ENCODE measurements at regions not wholly inside any gene's neighbourhood (a gene's known extent, or its start where the extent isn't known, plus 50 kb on each side); places are given as distances from the start of the nearest gene placed in this dataset.

DNA sequence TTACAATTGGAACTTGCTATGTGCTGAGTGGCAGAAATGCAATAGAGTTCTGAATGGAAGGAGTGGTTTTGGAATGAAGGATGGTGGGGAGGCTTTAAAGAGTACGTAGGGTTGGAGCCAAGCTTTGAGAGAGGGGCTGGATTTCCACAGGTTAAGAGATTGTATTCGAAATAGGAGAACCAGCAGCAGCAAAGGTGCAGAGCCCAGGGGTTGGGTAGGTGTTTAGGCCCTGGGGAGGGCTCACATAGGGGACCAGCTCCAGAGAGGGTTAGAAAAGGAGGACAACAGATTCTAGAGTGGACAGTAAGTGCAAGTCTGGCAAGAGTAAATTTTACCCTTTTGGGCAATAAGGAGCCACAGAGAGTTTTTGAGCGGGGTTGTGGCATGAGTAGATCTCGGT, 297.2 kb downstream of the RPS24 start:
- no peaks in the 10 kb centered on the region for H3K9me3 ChIP-seq
- H3K36me3 ChIP-seq = no peaks in the 10 kb centered on the region
- no peak for DNase-seq (ENCODE audit: low spot score in 2 of 2)
- H3K4me3 ChIP-seq = no peak overlapping the region
- 94% methylated on average over 4 of the region's 4 CpGs for WGBS
- peaks cover 9% of the 10 kb centered on the region for H3K4me1 ChIP-seq
- TF ChIP-seq EP300 (IDR thresholded peaks at IDR 0.05) (no peak), POLR2A (IDR thresholded peaks at IDR 0.05) (no peak), POLR2AphosphoS5 (IDR thresholded peaks at IDR 0.05) (no peak)
- TF ChIP-seq, protein P1, sequence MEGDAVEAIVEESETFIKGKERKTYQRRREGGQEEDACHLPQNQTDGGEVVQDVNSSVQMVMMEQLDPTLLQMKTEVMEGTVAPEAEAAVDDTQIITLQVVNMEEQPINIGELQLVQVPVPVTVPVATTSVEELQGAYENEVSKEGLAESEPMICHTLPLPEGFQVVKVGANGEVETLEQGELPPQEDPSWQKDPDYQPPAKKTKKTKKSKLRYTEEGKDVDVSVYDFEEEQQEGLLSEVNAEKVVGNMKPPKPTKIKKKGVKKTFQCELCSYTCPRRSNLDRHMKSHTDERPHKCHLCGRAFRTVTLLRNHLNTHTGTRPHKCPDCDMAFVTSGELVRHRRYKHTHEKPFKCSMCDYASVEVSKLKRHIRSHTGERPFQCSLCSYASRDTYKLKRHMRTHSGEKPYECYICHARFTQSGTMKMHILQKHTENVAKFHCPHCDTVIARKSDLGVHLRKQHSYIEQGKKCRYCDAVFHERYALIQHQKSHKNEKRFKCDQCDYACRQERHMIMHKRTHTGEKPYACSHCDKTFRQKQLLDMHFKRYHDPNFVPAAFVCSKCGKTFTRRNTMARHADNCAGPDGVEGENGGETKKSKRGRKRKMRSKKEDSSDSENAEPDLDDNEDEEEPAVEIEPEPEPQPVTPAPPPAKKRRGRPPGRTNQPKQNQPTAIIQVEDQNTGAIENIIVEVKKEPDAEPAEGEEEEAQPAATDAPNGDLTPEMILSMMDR (IDR thresholded peaks at IDR 0.05) = no peak
- no peaks in the 10 kb centered on the region for H3K27me3 ChIP-seq
- H3K27ac ChIP-seq = peak overlapping the region; percentile 74

DNA sequence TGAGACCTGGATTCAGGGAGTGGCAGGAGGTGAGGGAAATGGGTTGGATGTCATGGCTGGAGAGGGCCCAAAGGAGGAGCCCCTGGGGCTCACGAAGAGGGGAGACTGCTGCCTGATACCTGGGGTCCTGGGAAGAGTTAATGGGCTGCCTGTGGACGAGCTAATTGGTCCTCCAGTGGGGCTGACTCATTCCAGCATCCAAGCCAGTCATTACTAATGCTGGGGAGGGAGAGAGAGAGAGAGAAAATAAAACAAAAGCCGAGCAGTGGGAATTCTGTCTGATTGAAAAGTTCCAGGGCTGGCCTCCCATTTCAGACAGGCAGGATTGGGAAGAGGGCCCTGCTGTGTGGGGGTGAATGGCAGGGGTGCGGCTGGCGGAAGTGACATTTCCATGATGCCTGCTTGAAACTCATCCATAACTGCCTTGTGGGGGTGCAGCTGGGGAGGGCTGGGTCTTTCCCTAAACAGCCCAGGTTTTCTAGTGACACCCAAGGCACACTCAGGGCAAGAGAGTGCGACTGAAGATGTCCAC, 297.8 kb downstream of the RPS24 start:
- no peak for DNase-seq (ENCODE audit: low spot score in 2 of 2)
- Histone ChIP-seq H3K27ac (peak overlapping the region; percentile 74), H3K27me3 (no peaks in the 10 kb centered on the region), H3K36me3 (no peaks in the 10 kb centered on the region), H3K9me3 (no peaks in the 10 kb centered on the region), H3K4me3 (no peak overlapping the region), H3K4me1 (peaks cover 9% of the 10 kb centered on the region)
- 48% methylated on average over 6 of the region's 6 CpGs for WGBS
- no peak for TF ChIP-seq POLR2AphosphoS5 (IDR thresholded peaks at IDR 0.05)
- TF ChIP-seq POLR2A (IDR thresholded peaks at IDR 0.05) = no peak
- TF ChIP-seq EP300 (IDR thresholded peaks at IDR 0.05) = no peak
- TF ChIP-seq, protein P1 (IDR thresholded peaks at IDR 0.05) = no peak

DNA sequence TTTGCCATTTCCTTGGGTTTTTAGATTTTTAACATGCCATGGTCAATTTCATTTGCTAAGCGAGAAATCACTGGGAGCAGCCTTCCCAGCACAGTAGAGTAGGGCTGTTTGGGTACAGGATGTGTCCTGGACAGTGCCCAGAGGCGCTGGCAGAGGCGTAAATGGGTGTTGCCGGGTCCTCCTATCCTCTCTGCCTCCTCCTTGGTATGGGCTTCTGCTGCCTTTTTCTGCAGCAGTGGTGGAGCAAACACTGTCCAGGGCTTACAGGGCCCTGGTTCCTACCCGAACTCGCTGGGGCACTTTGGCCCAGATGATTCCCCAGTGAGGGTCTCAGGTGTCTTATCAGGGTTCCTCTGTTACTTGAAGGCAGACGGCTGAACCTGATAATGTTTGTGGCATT, 298.3 kb downstream of the RPS24 start:
- H3K4me3 ChIP-seq = no peak overlapping the region
- H3K27ac ChIP-seq = peak overlapping the region; percentile 74
- no peaks in the 10 kb centered on the region for H3K9me3 ChIP-seq
- TF ChIP-seq POLR2A (IDR thresholded peaks at IDR 0.05) = no peak
- no peak for TF ChIP-seq EP300 (IDR thresholded peaks at IDR 0.05)
- TF ChIP-seq, protein P1 (IDR thresholded peaks at IDR 0.05) = no peak
- no peak for TF ChIP-seq POLR2AphosphoS5 (IDR thresholded peaks at IDR 0.05)
- H3K36me3 ChIP-seq = no peaks in the 10 kb centered on the region
- H3K27me3 ChIP-seq = no peaks in the 10 kb centered on the region
- 82% methylated on average over 7 of the region's 7 CpGs for WGBS
- H3K4me1 ChIP-seq = peaks cover 9% of the 10 kb centered on the region
- no peak for DNase-seq (ENCODE audit: low spot score in 2 of 2)

DNA sequence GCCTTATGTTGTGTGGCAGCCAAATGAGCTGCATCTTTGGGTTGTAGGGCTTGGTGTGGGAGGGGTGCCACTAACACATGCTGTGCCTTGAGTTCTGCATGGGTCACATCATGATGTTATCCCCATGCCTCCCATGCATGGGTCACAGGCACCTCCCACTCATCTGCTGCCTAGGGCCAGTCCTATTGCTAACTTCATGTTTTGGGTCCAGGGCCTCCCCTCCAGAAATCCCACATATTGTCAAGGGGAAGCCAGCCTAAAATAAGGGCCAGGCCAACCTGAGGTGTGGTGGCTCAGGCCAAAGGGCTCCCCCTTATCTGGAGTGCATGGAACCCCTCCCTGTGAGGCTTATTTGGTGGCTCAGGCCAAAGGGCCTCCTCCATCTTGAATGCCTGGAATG, 299.0 kb downstream of the RPS24 start:
- Histone ChIP-seq H3K27ac (peak overlapping the region; percentile 74), H3K4me1 (peaks cover 9% of the 10 kb centered on the region), H3K36me3 (no peaks in the 10 kb centered on the region), H3K9me3 (no peaks in the 10 kb centered on the region), H3K4me3 (no peak overlapping the region), H3K27me3 (no peaks in the 10 kb centered on the region)
- TF ChIP-seq POLR2AphosphoS5 (IDR thresholded peaks at IDR 0.05) (no peak), EP300 (IDR thresholded peaks at IDR 0.05) (no peak), POLR2A (IDR thresholded peaks at IDR 0.05) (no peak)
- TF ChIP-seq, protein P1 (IDR thresholded peaks at IDR 0.05) = no peak
- no peak for DNase-seq (ENCODE audit: low spot score in 2 of 2)

DNA sequence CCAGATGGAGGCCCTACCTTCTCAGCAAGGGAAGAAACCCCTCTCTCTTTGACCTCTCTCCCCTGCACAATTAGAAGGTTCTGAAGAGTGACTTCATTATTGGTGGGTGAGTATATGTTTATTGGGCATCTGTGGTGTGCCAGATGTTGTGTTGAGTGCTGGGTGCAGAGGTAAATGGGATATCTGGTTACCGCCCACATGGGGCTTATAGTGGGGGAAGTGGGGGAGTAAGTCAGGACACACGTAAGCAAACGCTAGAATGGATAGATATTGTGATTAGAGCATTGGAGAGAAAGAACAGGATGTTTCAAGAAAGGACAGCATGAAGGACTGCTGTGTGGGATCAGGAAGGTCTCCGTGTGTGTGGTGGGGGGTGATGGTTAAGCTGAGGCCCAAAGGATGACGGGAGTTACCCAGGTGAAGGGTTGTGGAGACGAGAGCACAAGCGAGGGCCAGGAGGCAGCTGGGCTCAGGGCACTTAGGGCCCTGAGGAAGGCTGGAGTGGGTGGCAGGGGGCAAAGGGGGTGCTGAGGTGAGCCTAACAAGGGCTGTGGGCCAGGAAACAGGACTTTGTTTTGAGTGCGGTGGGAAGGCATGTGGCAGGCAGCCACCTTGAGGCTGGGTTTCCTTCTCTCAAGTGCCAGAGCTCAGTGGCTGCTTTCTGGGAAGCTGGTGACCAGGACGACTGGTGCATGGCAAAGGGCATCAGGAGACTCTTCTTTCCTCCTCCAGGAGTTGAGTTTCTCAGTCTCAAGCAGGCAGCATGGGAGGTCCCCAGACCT, 299.9 kb downstream of the RPS24 start:
- no peaks in the 10 kb centered on the region for H3K9me3 ChIP-seq
- H3K27me3 ChIP-seq = no peaks in the 10 kb centered on the region
- TF ChIP-seq POLR2A (IDR thresholded peaks at IDR 0.05) = no peak
- TF ChIP-seq EP300 (IDR thresholded peaks at IDR 0.05) = no peak
- no peak for TF ChIP-seq POLR2AphosphoS5 (IDR thresholded peaks at IDR 0.05)
- TF ChIP-seq, protein P1 (IDR thresholded peaks at IDR 0.05) = no peak
- no peaks in the 10 kb centered on the region for H3K36me3 ChIP-seq
- H3K27ac ChIP-seq = no peak overlapping the region
- no peak for DNase-seq (ENCODE audit: low spot score in 2 of 2)
- H3K4me3 ChIP-seq = no peak overlapping the region
- H3K4me1 ChIP-seq = peaks cover 9% of the 10 kb centered on the region
- 94% methylated on average over 8 of the region's 9 CpGs for WGBS

Measured in suprapubic skin (tissue), 4 donors.